NCI-H748 treated with DMSO at 0.1 percent for 48 hours (cell line): ENCODE measurements at regions not wholly inside any gene's neighbourhood (a gene's known extent, or its start where the extent isn't known, plus 50 kb on each side); places are given as distances from the start of the nearest gene placed in this dataset.
"Not testable (repeated sequence)": the region's sequence is repeated elsewhere in the genome, so short reads cannot be mapped to it uniquely, and the experiment has no call there.

Experiments
- DNase-seq: peaks from one replicate; lab custom pipeline; 2025; lab: John Stamatoyannopoulos, UW

- DNase-seq: no peak
These were observed 235.1 kb downstream of the GADD45G start for GRCh38 chr9:89839952-89840351.

GRCh38 chr9:89841456-89841855 is 236.6 kb downstream of the GADD45G start:
- DNase-seq: no peak

GRCh38 chr9:89842267-89842768 is 237.5 kb downstream of the GADD45G start:
- no peak for DNase-seq

DNA sequence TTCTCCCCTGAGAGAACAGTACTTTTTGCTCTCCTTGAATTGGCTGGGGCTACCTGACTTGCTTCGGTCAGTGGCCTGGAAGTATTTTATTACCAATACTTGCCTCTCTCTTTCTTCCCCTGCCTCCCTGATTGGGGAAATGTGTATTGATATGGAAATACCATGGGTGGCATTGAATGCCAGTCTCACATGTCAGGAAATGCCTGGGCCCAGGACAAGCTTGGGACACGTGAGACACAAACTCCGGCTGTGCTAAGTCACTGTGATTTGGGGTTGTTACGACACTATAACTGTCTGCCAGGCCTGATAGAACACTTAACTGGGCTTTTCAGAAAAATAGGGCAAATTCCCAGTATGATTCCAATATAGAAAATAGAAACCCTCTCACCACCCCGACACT is 238.3 kb downstream of the GADD45G start:
- no peak for DNase-seq

DNA sequence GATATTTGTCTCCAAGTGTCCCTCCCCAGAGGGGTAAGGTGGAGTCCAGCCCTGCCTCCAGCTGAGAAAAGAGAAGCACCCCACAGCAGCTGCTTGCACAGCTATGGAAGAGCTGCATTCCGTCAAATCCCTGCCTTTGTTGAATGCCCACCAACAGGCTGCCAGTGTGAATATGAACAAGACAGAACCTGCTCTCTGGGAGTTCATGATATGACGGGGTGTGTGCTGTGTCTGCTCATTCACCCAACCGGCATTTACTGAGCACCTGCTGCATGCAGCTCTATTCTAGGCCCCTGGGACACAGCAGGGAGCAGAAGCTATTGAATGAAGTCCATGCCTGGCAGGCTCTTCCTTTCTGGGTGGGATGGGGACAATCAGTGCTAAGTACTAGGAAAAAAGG is 238.8 kb downstream of the GADD45G start:
- no peak for DNase-seq

DNA sequence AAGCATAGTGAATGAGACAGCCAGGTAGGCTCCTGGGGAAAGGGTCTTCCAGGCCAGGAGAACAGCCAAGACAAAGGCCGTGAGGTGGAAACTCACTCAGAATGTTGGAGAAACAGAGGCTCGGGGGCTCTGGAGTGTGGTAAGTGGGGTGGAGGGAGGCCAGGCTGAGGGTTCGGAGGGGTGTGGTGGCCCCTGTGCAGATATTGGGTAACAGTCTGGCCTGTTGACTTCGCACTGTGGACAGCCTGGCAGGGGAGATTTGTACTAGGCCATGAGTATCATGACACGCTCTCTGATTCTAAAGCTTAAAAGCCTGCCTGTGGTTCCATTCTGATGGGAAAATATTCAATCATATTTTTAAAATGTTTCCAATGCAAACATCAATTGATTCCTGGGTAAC is 239.3 kb downstream of the GADD45G start:
- DNase-seq: no peak

GRCh38 chr9:89844535-89844934 is 239.7 kb downstream of the GADD45G start:
- peak; percentile 15 for DNase-seq

GRCh38 chr9:89845321-89845720 is 240.5 kb downstream of the GADD45G start:
- DNase-seq: no peak

- DNase-seq: no peak
These were observed 241.1 kb downstream of the GADD45G start for GRCh38 chr9:89845862-89846261.

DNA sequence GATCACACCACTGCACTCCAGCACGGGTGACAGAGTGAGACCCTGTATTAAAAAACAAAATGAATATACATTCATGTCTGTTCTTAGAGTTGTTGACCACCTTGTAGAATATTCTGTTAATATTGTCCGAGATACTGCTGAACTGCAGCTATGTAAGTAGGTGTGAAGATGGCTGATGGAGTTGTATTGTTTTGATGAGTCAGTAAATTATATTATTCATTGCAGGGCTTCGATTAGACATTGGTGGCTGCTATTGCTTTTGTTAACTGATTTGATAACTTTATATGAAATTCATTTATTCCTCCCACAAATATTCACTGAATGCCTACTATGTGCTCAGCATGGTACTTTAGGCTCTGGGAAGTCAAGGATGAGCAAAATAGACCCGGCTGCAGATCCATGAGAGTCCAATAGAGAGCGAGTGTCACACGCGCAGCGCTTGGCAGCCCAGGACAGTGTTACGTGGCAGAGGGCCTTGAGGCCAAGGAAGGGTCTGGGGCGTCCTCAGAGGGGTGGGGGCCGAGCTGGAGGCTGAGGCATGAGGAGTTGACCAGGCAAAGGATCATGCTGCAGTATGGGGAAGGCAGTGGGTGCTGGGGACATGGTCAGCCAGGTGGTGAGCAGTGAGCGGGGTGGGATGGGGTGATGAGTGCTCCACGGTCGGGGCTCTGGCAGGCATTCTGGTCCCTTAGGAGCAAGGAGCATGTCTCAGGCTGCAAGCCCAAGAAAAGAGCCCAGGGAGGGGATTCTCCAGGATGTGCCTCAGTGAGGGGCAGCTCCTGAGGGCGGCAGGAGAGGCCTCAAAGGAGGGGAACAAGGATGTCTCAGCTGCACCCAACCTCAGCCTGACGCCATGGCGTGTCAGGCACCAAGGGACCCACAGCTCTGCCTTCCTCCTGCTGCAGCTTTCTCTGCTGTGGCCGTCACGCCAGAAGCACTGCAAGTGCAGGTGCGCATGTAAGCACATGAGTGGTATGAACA is 243.5 kb downstream of the GADD45G start:
- no peak for DNase-seq

GRCh38 chr9:89849096-89849495 is 244.3 kb downstream of the GADD45G start:
- no peak for DNase-seq

GRCh38 chr9:89850153-89850552 is 245.3 kb downstream of the GADD45G start:
- DNase-seq: no peak

DNA sequence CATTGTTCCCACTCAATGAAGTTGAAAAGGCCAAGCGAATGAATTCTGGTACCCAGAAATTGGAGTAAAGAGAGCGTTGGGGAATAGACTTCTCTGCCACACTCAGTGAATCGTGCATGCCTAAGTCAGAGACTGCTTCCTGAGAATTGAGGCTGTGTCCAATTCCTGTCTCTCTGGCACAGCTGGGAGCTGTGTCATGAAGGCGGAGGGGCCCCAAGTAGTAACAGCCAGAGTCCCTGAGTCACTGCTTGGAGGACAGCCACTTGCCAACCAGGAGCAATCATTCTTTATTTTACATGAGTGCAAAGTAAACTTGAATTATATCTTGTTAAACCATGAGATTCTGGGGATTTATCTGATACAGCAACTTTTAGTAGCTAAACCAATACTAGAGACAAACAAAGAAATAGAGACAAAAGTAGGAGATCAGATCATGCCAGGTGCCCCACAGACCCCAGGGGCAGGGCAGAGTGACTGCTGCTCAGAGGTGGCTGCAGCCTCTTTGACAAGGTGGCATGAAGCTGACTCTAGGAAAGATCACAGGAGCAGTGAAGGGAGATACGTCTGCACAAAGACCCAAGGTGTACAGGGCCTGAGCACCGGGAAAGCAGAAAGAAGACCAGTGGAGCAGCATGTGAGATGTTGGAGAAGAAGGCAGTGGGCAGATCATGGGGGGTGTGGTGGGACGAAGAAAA is 246.0 kb downstream of the GADD45G start:
- DNase-seq: no peak

DNA sequence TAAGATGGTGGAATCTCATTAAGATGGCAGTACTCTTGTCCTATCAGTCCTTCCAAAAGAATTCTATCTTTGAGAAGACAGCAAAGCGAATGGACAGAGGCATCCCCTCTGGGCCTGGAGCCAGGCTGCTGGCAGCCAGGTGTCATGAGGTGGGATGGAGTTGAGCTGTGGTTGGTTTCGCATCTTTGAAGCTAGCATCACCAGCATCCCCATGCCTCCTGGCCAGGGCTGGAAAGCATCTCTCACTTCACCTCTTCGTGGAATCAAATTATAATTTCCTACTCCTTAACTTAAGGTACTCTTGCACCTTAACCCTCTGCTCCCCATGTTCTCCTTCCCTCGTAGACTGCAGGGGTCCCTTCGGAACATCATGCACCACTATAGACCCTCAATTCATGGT is 248.3 kb downstream of the GADD45G start:
- no peak for DNase-seq

DNA sequence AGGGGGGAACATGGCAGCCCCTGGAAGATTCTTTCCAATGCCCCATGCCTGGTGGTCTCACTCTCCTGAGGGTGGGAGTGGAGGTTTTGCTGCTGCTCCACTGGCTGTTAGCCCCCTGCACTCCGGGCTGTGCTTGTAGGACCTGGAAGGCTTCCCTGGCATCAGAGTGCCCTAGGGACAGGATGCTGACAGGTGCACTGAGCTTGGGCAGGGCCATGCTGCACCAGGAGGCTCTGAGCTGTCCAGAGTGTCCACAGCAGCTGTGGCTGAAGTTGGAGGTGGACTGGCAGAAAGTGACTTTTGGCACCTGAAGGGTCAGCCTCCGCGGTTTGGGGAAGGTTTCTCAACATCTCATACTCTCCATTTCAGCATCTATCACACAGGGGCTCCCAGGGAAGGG is 249.1 kb downstream of the GADD45G start:
- no peak for DNase-seq

GRCh38 chr9:89854715-89855475 is 250.1 kb downstream of the GADD45G start:
- no peak for DNase-seq

DNA sequence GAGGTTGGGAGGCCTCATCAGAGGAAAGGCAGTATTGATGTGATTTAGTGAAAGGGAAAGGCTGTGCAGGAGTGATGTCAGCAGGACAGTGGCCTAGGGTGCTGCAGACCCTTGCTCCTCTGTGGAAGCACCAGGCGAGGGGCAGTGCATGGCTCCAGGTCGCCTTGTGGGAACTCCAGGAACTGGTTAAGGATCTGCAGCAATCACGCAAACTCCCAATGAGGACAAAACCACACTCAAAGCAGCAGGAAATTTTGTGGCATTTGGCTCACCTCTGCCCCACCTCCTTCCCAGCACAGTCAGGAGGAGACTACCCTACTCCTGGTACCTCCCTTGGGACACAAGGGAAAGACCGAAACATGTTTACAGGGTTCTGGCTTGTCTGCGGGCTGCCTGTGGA is 251.5 kb downstream of the GADD45G start:
- not testable (repeated sequence) for DNase-seq

DNA sequence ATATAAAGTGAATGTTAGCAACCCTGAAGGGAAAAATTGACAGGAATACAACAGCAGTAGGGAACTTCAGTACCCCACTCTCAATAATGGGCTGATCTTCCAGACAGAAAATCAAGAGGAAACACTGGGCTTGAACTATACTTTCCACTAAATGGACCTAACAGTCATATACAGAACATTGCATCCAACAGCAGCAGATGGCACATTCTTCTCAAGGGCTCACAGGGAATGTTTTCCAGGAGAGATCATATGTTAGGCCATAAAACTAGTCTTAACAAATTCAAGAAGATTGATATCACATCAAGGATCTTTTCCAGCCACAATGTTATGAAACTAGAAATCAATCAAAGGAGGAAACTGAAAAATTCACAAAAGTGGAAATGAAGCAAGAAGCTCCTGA is 252.1 kb downstream of the GADD45G start:
- DNase-seq: not testable (repeated sequence)

- not testable (repeated sequence) for DNase-seq
These were observed 255.0 kb downstream of the GADD45G start for GRCh38 chr9:89859842-89860241.

GRCh38 chr9:89861371-89861770 is 256.6 kb downstream of the GADD45G start:
- not testable (repeated sequence) for DNase-seq

GRCh38 chr9:89862316-89862715 is 257.5 kb downstream of the GADD45G start:
- no peak for DNase-seq

DNA sequence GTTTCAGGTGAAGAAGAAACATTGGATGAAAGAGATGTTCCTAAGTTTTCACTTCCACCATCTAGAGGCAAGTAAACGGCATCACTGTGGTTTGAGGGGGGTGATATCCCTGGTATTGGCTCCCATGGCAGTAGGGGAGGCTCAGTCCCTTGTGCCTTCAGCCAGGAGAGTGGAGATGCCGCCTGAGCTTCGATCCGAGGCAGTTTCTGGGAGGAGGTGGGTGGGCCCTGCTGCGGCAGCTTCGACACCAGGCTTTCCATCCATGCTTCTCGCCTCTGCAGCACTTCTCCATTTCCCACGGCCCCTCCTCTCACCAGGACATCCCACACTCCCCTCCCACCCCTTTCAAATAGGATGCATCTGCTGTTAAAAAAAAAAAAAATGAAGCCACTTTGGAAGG is 258.3 kb downstream of the GADD45G start:
- no peak for DNase-seq
